ENCODE measurements at regions not wholly inside any gene's neighbourhood (a gene's known extent, or its start where the extent isn't known, plus 50 kb on each side); places are given as distances from the start of the nearest gene placed in this dataset.

- ChIA-PET POLR2A (no interaction called here), CTCF (no interaction called here)
- TF ChIP-seq HDGF (IDR thresholded peaks at IDR 0.05; ENCODE audit: borderline replicate concordance) (no peak), TARDBP (IDR thresholded peaks at IDR 0.05) (no peak), BHLHE40 (IDR thresholded peaks at IDR 0.05; ENCODE audit: borderline replicate concordance) (no peak), NFRKB (IDR thresholded peaks at IDR 0.05) (no peak), FOXM1 (IDR thresholded peaks at IDR 0.05; ENCODE audit: borderline replicate concordance) (no peak), L3MBTL2 (conservative IDR thresholded peaks at IDR 0.05) (no peak), PKNOX1 (IDR thresholded peaks at IDR 0.05) (no peak), FOXK2 (IDR thresholded peaks at IDR 0.05) (no peak), ARNT (IDR thresholded peaks at IDR 0.05) (no peak), CTBP1 (IDR thresholded peaks at IDR 0.05; ENCODE audit: borderline replicate concordance) (no peak), ELF4 (IDR thresholded peaks at IDR 0.05) (no peak), SP1 (IDR thresholded peaks at IDR 0.05) (no peak), ZNF384 (IDR thresholded peaks at IDR 0.05) (no peak), FOXA1 (IDR thresholded peaks at IDR 0.05) (no peak), SUZ12 (IDR thresholded peaks at IDR 0.05) (no peak), LEF1 (IDR thresholded peaks at IDR 0.05; ENCODE audit: borderline replicate concordance) (no peak)
- no peak for DNase-seq (ENCODE audit: extremely low spot score)
Measured at GRCh38 chr12:98453070-98453469, 62.3 kb upstream of the TMPO start.

- ChIA-PET POLR2A (no interaction called here), CTCF (no interaction called here)
- no peak for DNase-seq (ENCODE audit: extremely low spot score)
- TF ChIP-seq BHLHE40 (IDR thresholded peaks at IDR 0.05; ENCODE audit: borderline replicate concordance) (no peak), HDGF (IDR thresholded peaks at IDR 0.05; ENCODE audit: borderline replicate concordance) (no peak), ELF4 (IDR thresholded peaks at IDR 0.05) (no peak), CTBP1 (IDR thresholded peaks at IDR 0.05; ENCODE audit: borderline replicate concordance) (no peak), ARNT (IDR thresholded peaks at IDR 0.05) (no peak), L3MBTL2 (conservative IDR thresholded peaks at IDR 0.05) (no peak), NFRKB (IDR thresholded peaks at IDR 0.05) (no peak), PKNOX1 (IDR thresholded peaks at IDR 0.05) (no peak), TARDBP (IDR thresholded peaks at IDR 0.05) (no peak), LEF1 (IDR thresholded peaks at IDR 0.05; ENCODE audit: borderline replicate concordance) (no peak), FOXM1 (IDR thresholded peaks at IDR 0.05; ENCODE audit: borderline replicate concordance) (no peak), SP1 (IDR thresholded peaks at IDR 0.05) (no peak), FOXA1 (IDR thresholded peaks at IDR 0.05) (no peak), FOXK2 (IDR thresholded peaks at IDR 0.05) (no peak), SUZ12 (IDR thresholded peaks at IDR 0.05) (no peak), ZNF384 (IDR thresholded peaks at IDR 0.05) (no peak)
Measured at GRCh38 chr12:98453492-98453891, 61.9 kb upstream of the TMPO start.

GRCh38 chr12:98456041-98456440 is 59.3 kb upstream of the TMPO start:
- no peak for DNase-seq (ENCODE audit: extremely low spot score)
- TF ChIP-seq L3MBTL2 (conservative IDR thresholded peaks at IDR 0.05) (no peak), LEF1 (IDR thresholded peaks at IDR 0.05; ENCODE audit: borderline replicate concordance) (no peak), TARDBP (IDR thresholded peaks at IDR 0.05) (no peak), ZNF384 (IDR thresholded peaks at IDR 0.05) (no peak), ARNT (IDR thresholded peaks at IDR 0.05) (no peak), BHLHE40 (IDR thresholded peaks at IDR 0.05; ENCODE audit: borderline replicate concordance) (no peak), SUZ12 (IDR thresholded peaks at IDR 0.05) (no peak), SP1 (IDR thresholded peaks at IDR 0.05) (no peak), NFRKB (IDR thresholded peaks at IDR 0.05) (no peak), FOXA1 (IDR thresholded peaks at IDR 0.05) (no peak), HDGF (IDR thresholded peaks at IDR 0.05; ENCODE audit: borderline replicate concordance) (no peak), PKNOX1 (IDR thresholded peaks at IDR 0.05) (no peak), CTBP1 (IDR thresholded peaks at IDR 0.05; ENCODE audit: borderline replicate concordance) (no peak), ELF4 (IDR thresholded peaks at IDR 0.05) (no peak), FOXK2 (IDR thresholded peaks at IDR 0.05) (no peak)
- CTCF ChIA-PET: no interaction called here
- POLR2A ChIA-PET: no interaction called here

GRCh38 chr12:98456576-98457573 is 58.5 kb upstream of the TMPO start:
- ChIA-PET CTCF (interaction anchor here (0.6 kb wide), 1 partner anchor 10 kb away, joined by 4 read pairs; no protein-coding TSS in a partner anchor), POLR2A (no interaction called here)
- DNase-seq (ENCODE audit: extremely low spot score): peak; percentile 21
- TF ChIP-seq PKNOX1 (IDR thresholded peaks at IDR 0.05) (no peak), ELF4 (IDR thresholded peaks at IDR 0.05) (no peak), LEF1 (IDR thresholded peaks at IDR 0.05; ENCODE audit: borderline replicate concordance) (no peak), L3MBTL2 (conservative IDR thresholded peaks at IDR 0.05) (no peak; the same call in 1 of the 2 replicates), FOXM1 (IDR thresholded peaks at IDR 0.05; ENCODE audit: borderline replicate concordance) (no peak), NFRKB (IDR thresholded peaks at IDR 0.05) (no peak), FOXA1 (IDR thresholded peaks at IDR 0.05) (no peak), ZNF384 (IDR thresholded peaks at IDR 0.05) (no peak), SUZ12 (IDR thresholded peaks at IDR 0.05) (no peak), CTBP1 (IDR thresholded peaks at IDR 0.05; ENCODE audit: borderline replicate concordance) (no peak), HDGF (IDR thresholded peaks at IDR 0.05; ENCODE audit: borderline replicate concordance) (no peak), FOXK2 (IDR thresholded peaks at IDR 0.05) (no peak), TARDBP (IDR thresholded peaks at IDR 0.05) (no peak), BHLHE40 (IDR thresholded peaks at IDR 0.05; ENCODE audit: borderline replicate concordance) (no peak), SP1 (IDR thresholded peaks at IDR 0.05) (no peak), ARNT (IDR thresholded peaks at IDR 0.05) (no peak)
